CD4-positive, alpha-beta T cell (primary cell): ENCODE measurements at regions not wholly inside any gene's neighbourhood (a gene's known extent, or its start where the extent isn't known, plus 50 kb on each side); places are given as distances from the start of the nearest gene placed in this dataset.

Source experiments
- ATAC-seq: fragments of 200-7000 bp; cut with Tn5 transposase; one replicate; pipeline ENCODE4 v1.10.0; 2022; ENCODE audit warnings: mild to moderate bottlenecking; ENCODE audit not compliant: poor library complexity
- CTCF ChIA-PET: fragments of 350-600 bp; sonication (Branson Sonifier 250); formaldehyde crosslinking; loops from one replicate; lab custom pipeline; 2021; ENCODE audit warnings: antibody characterized with exemption, inconsistent platforms; lab: Charles Lee
- POLR2A ChIA-PET: fragments of 350-600 bp; sonication (Branson Sonifier 250); formaldehyde crosslinking; loops from one replicate; lab custom pipeline; 2021; ENCODE audit warnings: antibody characterized with exemption, inconsistent platforms; lab: Charles Lee
- DNase-seq, 14 experiments: peaks; one replicate each; pipeline ENCODE4 v3.0.0-alpha.2; 2013 to 2020; ENCODE audit warnings: mixed read lengths in 2 of 14
- H3K27ac ChIP-seq, 2 donors: one replicate each; pipeline versions ENCODE4 v1.5.1 to v1.7.0; 2013; ENCODE audit warnings: low read length in 2 of 2, low read depth in 1 of 2, mild to moderate bottlenecking in 1 of 2
- H3K27me3 ChIP-seq, 2 experiments: 1 replicate in 1 of 2; 2 replicates in 1 of 2; pipeline versions ENCODE4 v1.6.1 to v1.7.0; 2013; ENCODE audit warnings: low read length in 2 of 2, control low read depth in 1 of 2, mild to moderate bottlenecking in 1 of 2, moderate library complexity in 1 of 2; ENCODE audit not compliant: insufficient read depth in 2 of 2, control insufficient read depth in 1 of 2
- H3K36me3 ChIP-seq: one replicate; pipeline ENCODE4 v1.6.1; 2013; ENCODE audit warnings: low read length, control low read depth; ENCODE audit not compliant: insufficient read depth
- H3K4me1 ChIP-seq: one replicate; pipeline ENCODE4 v1.6.1; 2013; ENCODE audit warnings: low read length, control low read depth; ENCODE audit not compliant: insufficient read depth
- H3K4me3 ChIP-seq: one replicate; pipeline ENCODE4 v1.5.1; 2013; ENCODE audit warnings: mild to moderate bottlenecking, low read length, moderate library complexity
- H3K9me3 ChIP-seq, 2 experiments: 1 replicate in 1 of 2; 2 replicates in 1 of 2; pipeline versions ENCODE4 v1.6.1 to v1.7.0; 2013; ENCODE audit warnings: low read length in 2 of 2, mild to moderate bottlenecking in 2 of 2, control low read depth in 1 of 2, moderate library complexity in 1 of 2; ENCODE audit not compliant: control insufficient read depth in 1 of 2, insufficient read depth in 1 of 2
- H3K27ac Mint-ChIP-seq: one replicate; pipeline ENCODE4 v1.8.0; 2020; ENCODE audit warnings: mixed read lengths
- H3K27me3 Mint-ChIP-seq: one replicate; pipeline ENCODE4 v1.8.0; 2021; ENCODE audit warnings: mixed read lengths
- H3K36me3 Mint-ChIP-seq: one replicate; pipeline ENCODE4 v1.8.0; 2021; ENCODE audit warnings: low read depth, mixed read lengths
- H3K4me1 Mint-ChIP-seq: one replicate; pipeline ENCODE4 v1.8.0; 2021; ENCODE audit warnings: low read depth, mixed read lengths
- H3K4me3 Mint-ChIP-seq: one replicate; pipeline ENCODE4 v1.8.0; 2020; ENCODE audit warnings: mild to moderate bottlenecking, mixed read lengths
- H3K9me3 Mint-ChIP-seq: one replicate; pipeline ENCODE4 v1.8.0; 2020; ENCODE audit warnings: mixed read lengths
- intact Hi-C, 2 experiments: fragments of 100-400 bp; cut with DNase I in 1 of 2; cut with micrococcal nuclease in 1 of 2; formaldehyde crosslinking; loops; one replicate each; pipeline versions ENCODE4 v1.15.1 to v1.9.0; 2023 to 2025; cut with DNase I, micrococcal nuclease
- TF ChIP-seq, protein P1 (sequence below): fragments of 200-600 bp; IDR thresholded peaks from one replicate; pipeline ENCODE4 v1.8.0; 2022; ENCODE audit warnings: antibody characterized with exemption, mild to moderate bottlenecking

DNA sequence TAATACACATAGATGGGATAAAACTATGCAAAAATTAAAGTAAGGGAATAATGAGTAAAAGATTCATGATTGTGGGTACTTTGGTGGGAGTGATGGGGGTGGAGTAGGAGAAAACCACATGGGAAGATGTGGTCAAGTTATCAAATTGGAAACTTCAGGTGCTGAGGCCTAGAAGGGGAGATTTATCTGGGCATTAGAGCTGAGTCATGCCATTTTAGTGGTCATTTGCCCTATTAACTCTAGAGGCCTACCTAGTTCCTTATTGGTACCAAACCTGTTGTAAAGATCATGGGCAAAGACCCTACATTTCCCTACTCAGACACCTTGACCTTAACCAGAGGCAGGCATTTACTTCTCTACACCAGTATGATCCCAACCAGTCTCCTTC is 125.9 kb upstream of the BCL6 start:
- H3K4me1 ChIP-seq: no peaks in the 10 kb centered on the region
- Mint-ChIP-seq H3K36me3 (no peaks in the 10 kb centered on the region), H3K9me3 (no peaks in the 10 kb centered on the region), H3K4me1 (no peaks in the 10 kb centered on the region), H3K27ac (no peak overlapping the region), H3K4me3 (no peak overlapping the region), H3K27me3 (no peaks in the 10 kb centered on the region)
- no peak overlapping the region for H3K4me3 ChIP-seq
- no peaks in the 10 kb centered on the region for H3K9me3 ChIP-seq
- DNase-seq: no peak
- intact Hi-C loops: no loop called here
- CTCF ChIA-PET: no interaction called here
- H3K27ac ChIP-seq: no peak overlapping the region
- no peak for ATAC-seq
- H3K27me3 ChIP-seq: no peaks in the 10 kb centered on the region
- TF ChIP-seq, protein P1, sequence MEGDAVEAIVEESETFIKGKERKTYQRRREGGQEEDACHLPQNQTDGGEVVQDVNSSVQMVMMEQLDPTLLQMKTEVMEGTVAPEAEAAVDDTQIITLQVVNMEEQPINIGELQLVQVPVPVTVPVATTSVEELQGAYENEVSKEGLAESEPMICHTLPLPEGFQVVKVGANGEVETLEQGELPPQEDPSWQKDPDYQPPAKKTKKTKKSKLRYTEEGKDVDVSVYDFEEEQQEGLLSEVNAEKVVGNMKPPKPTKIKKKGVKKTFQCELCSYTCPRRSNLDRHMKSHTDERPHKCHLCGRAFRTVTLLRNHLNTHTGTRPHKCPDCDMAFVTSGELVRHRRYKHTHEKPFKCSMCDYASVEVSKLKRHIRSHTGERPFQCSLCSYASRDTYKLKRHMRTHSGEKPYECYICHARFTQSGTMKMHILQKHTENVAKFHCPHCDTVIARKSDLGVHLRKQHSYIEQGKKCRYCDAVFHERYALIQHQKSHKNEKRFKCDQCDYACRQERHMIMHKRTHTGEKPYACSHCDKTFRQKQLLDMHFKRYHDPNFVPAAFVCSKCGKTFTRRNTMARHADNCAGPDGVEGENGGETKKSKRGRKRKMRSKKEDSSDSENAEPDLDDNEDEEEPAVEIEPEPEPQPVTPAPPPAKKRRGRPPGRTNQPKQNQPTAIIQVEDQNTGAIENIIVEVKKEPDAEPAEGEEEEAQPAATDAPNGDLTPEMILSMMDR: no peak
- POLR2A ChIA-PET: no interaction called here
- no peaks in the 10 kb centered on the region for H3K36me3 ChIP-seq

DNA sequence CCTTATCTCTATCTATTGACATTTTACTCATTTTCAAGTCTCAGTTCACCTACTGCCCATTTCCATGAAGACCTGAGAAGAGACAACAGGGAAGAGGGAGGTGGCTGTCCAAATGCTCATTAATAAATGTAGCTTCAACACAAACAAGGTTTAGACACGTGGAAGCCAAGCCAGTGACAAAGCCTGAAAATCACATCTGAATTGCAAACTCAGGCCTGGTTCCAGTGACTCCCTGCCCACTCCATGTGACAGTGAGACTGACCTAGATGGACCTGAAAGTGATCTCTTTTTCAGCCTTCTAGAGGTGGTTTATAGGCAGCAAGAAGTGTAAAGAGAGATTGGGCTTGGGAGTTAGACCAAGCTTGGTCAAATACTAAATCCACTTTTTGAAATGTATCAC is 126.6 kb upstream of the BCL6 start:
- Histone ChIP-seq H3K4me1 (no peaks in the 10 kb centered on the region), H3K27ac (no peak overlapping the region), H3K4me3 (no peak overlapping the region), H3K36me3 (no peaks in the 10 kb centered on the region), H3K9me3 (no peaks in the 10 kb centered on the region), H3K27me3 (no peaks in the 10 kb centered on the region)
- no peaks in the 10 kb centered on the region for H3K9me3 Mint-ChIP-seq
- no peak for ATAC-seq
- no peaks in the 10 kb centered on the region for H3K4me1 Mint-ChIP-seq
- intact Hi-C loops: no loop called here
- no peak overlapping the region for H3K27ac Mint-ChIP-seq
- H3K36me3 Mint-ChIP-seq: no peaks in the 10 kb centered on the region
- CTCF ChIA-PET: no interaction called here
- POLR2A ChIA-PET: no interaction called here
- DNase-seq: no peak
- TF ChIP-seq, protein P1: no peak
- H3K4me3 Mint-ChIP-seq: no peak overlapping the region
- no peaks in the 10 kb centered on the region for H3K27me3 Mint-ChIP-seq

DNA sequence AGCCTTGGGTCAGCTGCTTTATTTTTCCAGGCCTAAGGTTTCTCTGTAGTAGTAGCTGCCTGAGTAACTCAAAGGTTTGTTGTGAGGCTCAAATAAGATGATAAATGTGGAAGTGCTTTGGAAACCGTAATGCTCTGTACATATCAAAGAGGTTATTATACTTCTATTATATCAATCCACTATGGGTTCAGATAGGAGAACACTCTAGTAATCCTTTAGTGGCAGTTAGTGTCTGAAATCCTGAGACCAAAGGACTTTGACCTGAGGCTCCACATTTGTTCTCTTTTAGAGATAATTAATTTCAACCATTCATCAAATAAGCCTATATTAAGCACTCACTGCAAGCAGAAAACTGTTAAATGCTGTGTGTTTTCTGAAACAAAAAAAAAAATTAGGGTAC is 128.6 kb upstream of the BCL6 start:
- no peak for ATAC-seq
- CTCF ChIA-PET: no interaction called here

More for the DNA sequence above, 128.6 kb upstream of the BCL6 start:
- H3K9me3 ChIP-seq: no peaks in the 10 kb centered on the region
- H3K27me3 ChIP-seq: no peaks in the 10 kb centered on the region
- no peaks in the 10 kb centered on the region for H3K4me1 ChIP-seq
- Mint-ChIP-seq H3K27ac (no peak overlapping the region), H3K36me3 (no peaks in the 10 kb centered on the region), H3K9me3 (no peaks in the 10 kb centered on the region), H3K27me3 (no peaks in the 10 kb centered on the region), H3K4me3 (no peak overlapping the region), H3K4me1 (no peaks in the 10 kb centered on the region)
- H3K36me3 ChIP-seq: no peaks in the 10 kb centered on the region
- TF ChIP-seq, protein P1: no peak
- intact Hi-C loops: no loop called here
- H3K4me3 ChIP-seq: no peak overlapping the region
- no peak for DNase-seq
- POLR2A ChIA-PET: no interaction called here
- no peak overlapping the region for H3K27ac ChIP-seq
